Cardiac fibroblast (primary cell): ENCODE measurements at regions not wholly inside any gene's neighbourhood (a gene's known extent, or its start where the extent isn't known, plus 50 kb on each side); places are given as distances from the start of the nearest gene placed in this dataset.

Experiments used
- DNase-seq, 2 donors: peaks; one replicate each; pipeline versions ENCODE4 v3.0.0 to v3.0.0-alpha.2; 2010; ENCODE audit warnings: low read depth in 2 of 2
- H3K4me3 ChIP-seq, 2 donors: replicated peaks in 1 of 2; 1 replicate in 1 of 2; 2 replicates in 1 of 2; pipeline ENCODE4 v1.5.1; 2011; ENCODE audit warnings: low read depth in 2 of 2, low read length in 2 of 2, mild to moderate bottlenecking in 2 of 2, moderate library complexity in 1 of 2
- CTCF ChIP-seq: IDR thresholded peaks from one replicate; pipeline ENCODE4 v1.5.1; 2011; ENCODE audit warnings: low read depth, mild to moderate bottlenecking, low read length, inconsistent platforms

GRCh38 chr5:61649231-61649630, 317.2 kb downstream of the ZSWIM6 start:
- no peak for DNase-seq
- H3K4me3 ChIP-seq: no peak overlapping the region
- no peak for TF ChIP-seq CTCF

GRCh38 chr5:61649971-61650370, 317.9 kb downstream of the ZSWIM6 start:
- TF ChIP-seq CTCF: no peak
- DNase-seq: no peak

GRCh38 chr5:61650661-61651060, 318.6 kb downstream of the ZSWIM6 start:
- no peak for DNase-seq
- no peak overlapping the region for H3K4me3 ChIP-seq
- TF ChIP-seq CTCF: no peak

More at GRCh38 chr5:61649971-61650370, 317.9 kb downstream of the ZSWIM6 start:
- H3K4me3 ChIP-seq: no peak overlapping the region

GRCh38 chr5:61651195-61651594, 319.1 kb downstream of the ZSWIM6 start:
- TF ChIP-seq CTCF: no peak
- H3K4me3 ChIP-seq: no peak overlapping the region
- no peak for DNase-seq

GRCh38 chr5:61652916-61653315, 320.9 kb downstream of the ZSWIM6 start:
- TF ChIP-seq CTCF: no peak
- no peak for DNase-seq
- no peak overlapping the region for H3K4me3 ChIP-seq

DNA sequence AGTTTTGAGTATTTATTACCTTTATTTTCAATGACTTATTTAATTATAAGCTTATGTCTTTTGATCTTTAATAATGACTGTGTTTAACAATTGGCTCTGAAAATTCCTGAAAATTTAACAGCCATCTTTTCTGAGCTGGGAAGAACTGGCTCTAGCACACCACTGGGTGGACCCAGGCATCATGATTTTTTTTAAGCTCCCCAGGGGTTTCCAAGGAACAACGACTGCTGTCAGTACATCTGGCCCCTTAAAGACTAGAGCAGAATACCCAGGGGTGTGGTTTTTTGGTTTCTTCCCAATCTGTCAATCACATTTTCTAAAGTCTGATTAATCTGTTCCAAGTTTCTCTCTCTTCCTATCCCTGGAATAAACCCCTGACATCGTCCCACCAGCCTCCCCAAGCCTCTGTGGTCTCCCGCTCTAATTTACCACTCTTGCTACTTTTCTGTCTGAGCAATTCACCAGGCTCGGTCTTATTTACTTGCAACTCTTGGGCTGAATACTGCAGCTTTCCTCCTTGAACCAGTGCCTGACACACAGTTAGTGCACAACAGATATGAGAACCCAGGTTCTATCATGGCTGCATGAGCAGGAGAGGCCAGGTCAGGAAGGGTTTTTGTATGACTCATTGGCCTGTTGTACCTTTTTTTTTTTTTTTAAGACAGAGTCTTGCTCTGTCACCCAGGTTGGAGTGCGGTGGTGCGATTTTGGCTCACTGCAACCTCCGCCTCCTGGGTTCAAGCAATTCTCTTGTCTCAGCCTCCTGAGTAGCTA, 321.9 kb downstream of the ZSWIM6 start:
- no peak for DNase-seq
- TF ChIP-seq CTCF: no peak
- no peak overlapping the region for H3K4me3 ChIP-seq

DNA sequence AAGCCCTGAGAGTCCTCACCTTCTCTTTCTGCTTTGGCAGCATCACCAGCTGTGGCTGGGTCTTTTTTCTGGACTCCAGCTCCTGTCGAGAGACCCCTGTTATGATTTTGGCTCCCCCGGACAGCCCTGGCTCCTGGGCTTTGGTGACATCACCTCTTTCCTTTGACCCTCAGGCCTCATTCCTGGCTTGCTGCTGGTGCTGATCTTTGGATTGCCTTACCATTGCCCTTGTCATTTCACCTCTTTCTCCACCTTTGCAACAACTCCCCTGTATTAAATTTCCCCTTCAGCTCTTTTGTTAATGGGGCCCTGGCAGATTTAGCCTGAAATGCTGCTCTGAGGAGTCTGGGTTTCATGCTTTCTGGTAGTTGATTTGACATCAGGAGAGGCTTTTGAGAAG, 322.8 kb downstream of the ZSWIM6 start:
- TF ChIP-seq CTCF: no peak
- H3K4me3 ChIP-seq: no peak overlapping the region
- no peak for DNase-seq
